ENCODE measurements at regions not wholly inside any gene's neighbourhood (a gene's known extent, or its start where the extent isn't known, plus 50 kb on each side); places are given as distances from the start of the nearest gene placed in this dataset.

DNA sequence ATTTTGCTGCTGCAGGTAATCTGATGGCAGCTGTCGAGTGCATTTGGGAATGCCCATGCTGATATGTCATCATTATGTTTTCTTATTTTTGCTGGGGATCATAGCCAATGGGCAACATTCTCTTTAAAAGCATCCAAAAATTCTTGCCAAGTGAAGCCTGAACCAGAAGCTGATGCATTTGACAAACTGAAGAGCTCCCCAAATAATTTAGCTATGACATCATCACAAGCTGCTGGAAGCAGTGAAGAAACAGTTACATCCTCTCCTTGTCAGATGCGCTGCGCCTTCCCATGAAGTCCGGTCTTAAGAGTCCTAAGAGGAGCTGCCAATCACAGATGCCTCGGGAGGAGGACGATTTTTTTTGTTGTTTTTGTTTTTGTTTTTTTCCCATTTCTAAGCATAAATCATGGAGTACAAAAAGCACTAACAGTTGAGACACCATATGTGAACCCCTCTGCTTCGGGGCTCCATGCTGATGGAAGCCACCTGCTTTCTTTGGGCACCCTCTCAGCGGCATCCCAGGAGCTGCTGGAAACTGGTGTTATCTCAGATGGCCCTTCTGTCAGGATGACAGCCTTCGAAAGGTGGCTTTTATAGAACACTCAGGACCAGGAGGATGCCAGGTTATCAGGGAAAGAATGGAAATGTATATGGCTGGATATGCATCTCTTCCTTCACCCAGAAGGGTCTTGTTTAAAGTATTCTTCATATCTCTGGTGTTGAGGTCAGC lies 56.1 kb upstream of the FOXQ1 start:
- TF ChIP-seq POLR2A (IDR thresholded peaks at IDR 0.05; ENCODE audit: low read depth, low read length) (no peak), POLR2AphosphoS5 (IDR thresholded peaks at IDR 0.05; ENCODE audit: low read depth, low read length) (no peak), SPI1 (IDR thresholded peaks at IDR 0.05; ENCODE audit: low read depth, low read length) (no peak), TAF1 (IDR thresholded peaks at IDR 0.05; ENCODE audit: low read depth, low read length) (no peak), POU2F2 (IDR thresholded peaks at IDR 0.05; ENCODE audit: low read depth, low read length) (no peak)
